B cell (primary cell): ENCODE measurements at regions not wholly inside any gene's neighbourhood (a gene's known extent, or its start where the extent isn't known, plus 50 kb on each side); places are given as distances from the start of the nearest gene placed in this dataset.

Source experiments
- ATAC-seq: fragments of 200-7000 bp; cut with Tn5 transposase; one replicate; pipeline ENCODE4 v1.10.0; 2021; ENCODE audit warnings: low read depth, mild to moderate bottlenecking, moderate number of reproducible peaks, moderate library complexity
- CTCF ChIA-PET: fragments of 350-600 bp; sonication (Branson Sonifier 250); formaldehyde crosslinking; loops from one replicate; lab custom pipeline; 2021; ENCODE audit warnings: antibody characterized with exemption, inconsistent platforms; lab: Charles Lee
- POLR2A ChIA-PET: fragments of 350-600 bp; sonication (Branson Sonifier 250); formaldehyde crosslinking; loops from one replicate; lab custom pipeline; 2021; ENCODE audit warnings: antibody characterized with exemption; lab: Charles Lee
- DNase-seq: peaks from one replicate; pipeline ENCODE4 v3.0.0; 2013
- H2AFZ ChIP-seq: 2 replicates; pipeline ENCODE4 v1.6.1; 2012; ENCODE audit warnings: mild to moderate bottlenecking, low read depth, low read length; ENCODE audit not compliant: insufficient read depth, poor library complexity, severe bottlenecking
- H3K27ac ChIP-seq, 2 donors: 1 replicate in 1 of 2; 2 replicates in 1 of 2; pipeline ENCODE4 v1.5.1; 2012 to 2013; ENCODE audit warnings: low read length in 2 of 2, mild to moderate bottlenecking in 2 of 2, moderate library complexity in 1 of 2
- H3K27me3 ChIP-seq, 4 experiments: fragments of 200-600 bp in 1 of 4; sonication (generic) in 1 of 4; replicated peaks in 1 of 4; 1 replicate in 2 of 4; 2 replicates in 2 of 4; pipeline versions ENCODE4 v1.6.1 to v1.7.0; 2013 to 2016; ENCODE audit warnings: low read length in 3 of 4, mild to moderate bottlenecking in 2 of 4, mixed read lengths in 1 of 4, moderate library complexity in 1 of 4; ENCODE audit not compliant: insufficient read depth in 4 of 4, control insufficient read depth in 3 of 4; ENCODE audit errors: control extremely low read depth in 1 of 4
- H3K36me3 ChIP-seq, 2 experiments: replicated peaks in 1 of 2; 1 replicate in 1 of 2; 2 replicates in 1 of 2; pipeline versions ENCODE4 v1.6.1 to v1.7.1; 2013; ENCODE audit warnings: low read length in 1 of 2; ENCODE audit not compliant: insufficient read depth in 2 of 2, control insufficient read depth in 1 of 2; ENCODE audit errors: control extremely low read depth in 1 of 2, extremely low read depth in 1 of 2
- H3K4me1 ChIP-seq, 2 donors: fragments of 200-600 bp in 1 of 2; sonication (generic) in 1 of 2; 1 replicate in 1 of 2; 2 replicates in 1 of 2; pipeline versions ENCODE4 v1.5.1 to v1.6.1; 2013 to 2017; ENCODE audit warnings: low read length in 2 of 2; ENCODE audit not compliant: control insufficient read depth in 2 of 2, insufficient read depth in 2 of 2
- H3K4me2 ChIP-seq: replicated peaks from 2 replicates; pipeline ENCODE3; 2012; ENCODE audit warnings: mild to moderate bottlenecking, low read depth, low read length; ENCODE audit not compliant: poor library complexity, severe bottlenecking
- H3K4me3 ChIP-seq, 5 experiments: fragments of 200-600 bp in 1 of 5; sonication (generic) in 1 of 5; 1 replicate in 3 of 5; 2 replicates in 2 of 5; pipeline versions ENCODE4 v1.5.1 to v1.7.0; 2011 to 2016; ENCODE audit warnings: low read length in 4 of 5, mild to moderate bottlenecking in 4 of 5, low read depth in 2 of 5, control low read depth in 1 of 5, moderate library complexity in 1 of 5; ENCODE audit not compliant: insufficient read depth in 1 of 5; ENCODE audit errors: control extremely low read depth in 1 of 5, extremely low read depth in 1 of 5
- H3K79me2 ChIP-seq: fragments of 200-600 bp; sonication (generic); one replicate; pipeline ENCODE4 v1.6.0; 2016; ENCODE audit warnings: low read length; ENCODE audit not compliant: control insufficient read depth, insufficient read depth
- H3K9ac ChIP-seq: fragments of 200-600 bp; sonication (generic); 2 replicates; pipeline ENCODE4 v1.6.1; 2017; ENCODE audit warnings: mild to moderate bottlenecking, low read length, moderate library complexity
- H3K9me3 ChIP-seq, 3 donors: one replicate each; pipeline versions ENCODE4 v1.6.1 to v1.7.1; 2013; ENCODE audit warnings: low read length in 2 of 3; ENCODE audit not compliant: control insufficient read depth in 2 of 3, insufficient read depth in 1 of 3; ENCODE audit errors: control extremely low read depth in 1 of 3
- H4K20me1 ChIP-seq: 2 replicates; pipeline ENCODE4 v1.6.0; 2012; ENCODE audit warnings: mild to moderate bottlenecking, low read length; ENCODE audit not compliant: insufficient read depth, control insufficient read depth, poor library complexity, severe bottlenecking
- H3K27ac Mint-ChIP-seq: one replicate; pipeline ENCODE4 v1.8.0; 2021; ENCODE audit warnings: mixed read lengths
- H3K27me3 Mint-ChIP-seq: one replicate; pipeline ENCODE4 v1.8.0; 2021; ENCODE audit warnings: mixed read lengths
- H3K4me1 Mint-ChIP-seq: one replicate; pipeline ENCODE4 v1.8.0; 2021; ENCODE audit warnings: mixed read lengths
- H3K4me3 Mint-ChIP-seq: one replicate; pipeline ENCODE4 v1.8.0; 2021; ENCODE audit warnings: mixed read lengths
- H3K9me3 Mint-ChIP-seq: one replicate; pipeline ENCODE4 v1.8.0; 2022; ENCODE audit warnings: mixed read lengths; ENCODE audit not compliant: insufficient read depth
- CTCF ChIP-seq: fragments of 200-600 bp; IDR thresholded peaks from one replicate; pipeline ENCODE4 v1.8.0; 2022; ENCODE audit warnings: antibody characterized with exemption, mild to moderate bottlenecking
- EZH2 ChIP-seq: IDR thresholded peaks from 2 replicates; pipeline ENCODE4 v1.6.1; 2012; ENCODE audit warnings: borderline replicate concordance, low read depth, mild to moderate bottlenecking, moderate library complexity, low read length; ENCODE audit not compliant: insufficient read depth, poor library complexity, severe bottlenecking
- WGBS: methylation state at CpG from one replicate; pipeline ENCODE4 v1.1.5; 2013; ENCODE audit warnings: missing lambda C conversion rate; ENCODE audit not compliant: insufficient coverage; 5-methylcytosine and 5-hydroxymethylcytosine counted together
- intact Hi-C: fragments of 100-400 bp; cut with micrococcal nuclease; formaldehyde crosslinking; loops from one replicate; pipeline ENCODE4 v1.10.0; 2022

- DNase-seq = no peak
- Histone ChIP-seq H3K79me2 (no peaks in the 10 kb centered on the region), H3K36me3 (no peaks in the 10 kb centered on the region), H3K4me1 (no peaks in the 10 kb centered on the region), H3K4me3 (no peak overlapping the region), H3K9ac (no peak overlapping the region), H2AFZ (no peak overlapping the region), H3K4me2 (no peak overlapping the region), H3K27me3 (no peaks in the 10 kb centered on the region), H4K20me1 (no peaks in the 10 kb centered on the region), H3K9me3 (no peaks in the 10 kb centered on the region), H3K27ac (no peak overlapping the region)
- WGBS = no CpG with 5 or more reads among the region's 1 CpG
- intact Hi-C loops = no loop called here
- ATAC-seq = no peak
- Mint-ChIP-seq H3K4me3 (no peak overlapping the region), H3K27ac (no peak overlapping the region), H3K9me3 (no peaks in the 10 kb centered on the region), H3K27me3 (no peaks in the 10 kb centered on the region), H3K4me1 (no peaks in the 10 kb centered on the region)
- TF ChIP-seq EZH2 = no peak
- TF ChIP-seq CTCF = no peak
- ChIA-PET CTCF (no interaction called here), POLR2A (no interaction called here)
Observed at GRCh38 chr10:52616395-52616764, 156.2 kb downstream of the MBL2 start.

GRCh38 chr10:52617346-52617745, 155.2 kb downstream of the MBL2 start:
- CTCF ChIA-PET = no interaction called here
- Histone ChIP-seq H3K79me2 (no peaks in the 10 kb centered on the region), H4K20me1 (no peaks in the 10 kb centered on the region), H3K4me2 (no peak overlapping the region), H3K36me3 (no peaks in the 10 kb centered on the region), H3K4me1 (no peaks in the 10 kb centered on the region), H3K9me3 (no peaks in the 10 kb centered on the region), H3K9ac (no peak overlapping the region), H3K27ac (no peak overlapping the region), H3K4me3 (no peak overlapping the region), H3K27me3 (no peaks in the 10 kb centered on the region), H2AFZ (no peak overlapping the region)
- H3K4me3 Mint-ChIP-seq = no peak overlapping the region
- H3K4me1 Mint-ChIP-seq = no peaks in the 10 kb centered on the region
- no peaks in the 10 kb centered on the region for H3K9me3 Mint-ChIP-seq
- intact Hi-C loops = no loop called here
- POLR2A ChIA-PET = no interaction called here
- no peak overlapping the region for H3K27ac Mint-ChIP-seq
- WGBS = no CpG with 5 or more reads among the region's 1 CpG
- TF ChIP-seq EZH2 (no peak), CTCF (no peak)
- no peaks in the 10 kb centered on the region for H3K27me3 Mint-ChIP-seq
- DNase-seq (no peak), ATAC-seq (no peak)
